Right lobe of liver (tissue), 6 donors: ENCODE measurements at regions not wholly inside any gene's neighbourhood (a gene's known extent, or its start where the extent isn't known, plus 50 kb on each side); places are given as distances from the start of the nearest gene placed in this dataset.

ENCODE experiments used
- ATAC-seq, 4 donors: fragments of 200-7000 bp; cut with Tn5 transposase; one replicate each; pipeline ENCODE4 v1.9.1; 2020; ENCODE audit warnings: mild to moderate bottlenecking in 4 of 4, moderate library complexity in 4 of 4
- DNase-seq, 3 donors: peaks; one replicate each; pipeline ENCODE4 v3.0.0-alpha.2; 2020
- H3K27ac ChIP-seq, 3 donors: fragments of 200-600 bp; one replicate each; pipeline ENCODE4 v1.8.0; 2022
- H3K27me3 ChIP-seq, 2 donors: fragments of 200-600 bp; one replicate each; pipeline ENCODE4 v1.8.0; 2022
- H3K36me3 ChIP-seq, 4 donors: fragments of 200-600 bp; sonication (generic) in 1 of 4; one replicate each; pipeline versions ENCODE4 v1.5.1 to v1.8.0; 2017 to 2022; ENCODE audit warnings: control low read depth in 1 of 4
- H3K4me1 ChIP-seq, 4 donors: fragments of 200-600 bp; sonication (generic) in 1 of 4; one replicate each; pipeline versions ENCODE4 v1.5.1 to v1.8.0; 2017 to 2022; ENCODE audit warnings: control low read depth in 1 of 4
- H3K4me3 ChIP-seq, 3 donors: fragments of 200-600 bp; one replicate each; pipeline ENCODE4 v1.8.0; 2022
- H3K9me3 ChIP-seq, 4 donors: fragments of 200-600 bp; sonication (generic) in 1 of 4; one replicate each; pipeline versions ENCODE4 v1.5.1 to v1.8.0; 2017 to 2022; ENCODE audit warnings: control low read depth in 1 of 4
- POLR2A ChIP-seq: fragments of 450-650 bp; IDR thresholded peaks from one replicate; pipeline ENCODE4 v1.6.1; 2017; ENCODE audit warnings: antibody characterized with exemption, mild to moderate bottlenecking
- WGBS: methylation state at CpG from one replicate; pipeline ENCODE4 v1.1.6; 2018; ENCODE audit warnings: low coverage, low lambda C conversion rate; ENCODE audit not compliant: insufficient coverage; ENCODE audit errors: missing lambda C conversion rate; 5-methylcytosine and 5-hydroxymethylcytosine counted together
- intact Hi-C, 2 donors: fragments of 100-400 bp; cut with DNase I; formaldehyde crosslinking; loops; one replicate each; pipeline versions ENCODE4 v1.11.2 to v1.14.1; 2022
- TF ChIP-seq, protein P1 (sequence below), 4 donors: fragments of 200-600 bp in 3 of 4; fragments of 450-650 bp in 1 of 4; IDR thresholded peaks; one replicate each; pipeline versions ENCODE4 v1.5.1 to v1.8.0; 2016 to 2022; ENCODE audit warnings: antibody characterized with exemption in 4 of 4, mild to moderate bottlenecking in 2 of 4
- donor health status: DM: no; HTN: yes; CAD: no.
- donor health status: DM: no; HTN: no; CAD: no.
- donor health status: DM: no; HTN: no; CAD: no.
- donor health status: DM: no; HTN: yes; CAD: no.
- donor health status: DM: no; HTN: yes; CAD: no.

DNA sequence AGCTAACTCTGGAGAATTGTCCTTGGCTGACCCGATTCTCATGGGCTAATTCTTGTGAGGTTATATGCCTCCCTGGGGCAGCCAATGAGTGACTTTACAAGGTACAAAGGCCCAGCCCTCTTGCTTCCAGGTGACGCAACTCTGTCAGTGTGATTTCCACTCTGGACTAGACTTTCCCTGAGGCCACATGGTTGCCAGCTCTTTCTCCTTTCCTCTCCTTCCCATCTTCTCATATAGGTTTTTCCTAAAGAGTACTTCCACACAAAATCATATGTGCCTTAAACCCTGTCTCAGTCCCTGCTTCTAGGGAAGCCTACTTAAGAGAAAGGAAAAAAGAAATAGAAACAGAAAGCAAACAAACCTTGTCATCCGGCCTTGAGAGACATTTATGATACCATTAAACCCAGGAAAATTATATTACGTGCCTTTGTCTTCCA lies 226.2 kb upstream of the ZSWIM2 start:
- Histone ChIP-seq H3K9me3 (no peaks in the 10 kb centered on the region), H3K4me1 (no peaks in the 10 kb centered on the region), H3K27ac (no peak overlapping the region), H3K27me3 (no peaks in the 10 kb centered on the region), H3K36me3 (no peaks in the 10 kb centered on the region), H3K4me3 (no peak overlapping the region)
- intact Hi-C loops, result no loop called here
- peak in 1 of 4 donors; percentile 22 for ATAC-seq
- TF ChIP-seq, protein P1, sequence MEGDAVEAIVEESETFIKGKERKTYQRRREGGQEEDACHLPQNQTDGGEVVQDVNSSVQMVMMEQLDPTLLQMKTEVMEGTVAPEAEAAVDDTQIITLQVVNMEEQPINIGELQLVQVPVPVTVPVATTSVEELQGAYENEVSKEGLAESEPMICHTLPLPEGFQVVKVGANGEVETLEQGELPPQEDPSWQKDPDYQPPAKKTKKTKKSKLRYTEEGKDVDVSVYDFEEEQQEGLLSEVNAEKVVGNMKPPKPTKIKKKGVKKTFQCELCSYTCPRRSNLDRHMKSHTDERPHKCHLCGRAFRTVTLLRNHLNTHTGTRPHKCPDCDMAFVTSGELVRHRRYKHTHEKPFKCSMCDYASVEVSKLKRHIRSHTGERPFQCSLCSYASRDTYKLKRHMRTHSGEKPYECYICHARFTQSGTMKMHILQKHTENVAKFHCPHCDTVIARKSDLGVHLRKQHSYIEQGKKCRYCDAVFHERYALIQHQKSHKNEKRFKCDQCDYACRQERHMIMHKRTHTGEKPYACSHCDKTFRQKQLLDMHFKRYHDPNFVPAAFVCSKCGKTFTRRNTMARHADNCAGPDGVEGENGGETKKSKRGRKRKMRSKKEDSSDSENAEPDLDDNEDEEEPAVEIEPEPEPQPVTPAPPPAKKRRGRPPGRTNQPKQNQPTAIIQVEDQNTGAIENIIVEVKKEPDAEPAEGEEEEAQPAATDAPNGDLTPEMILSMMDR (IDR thresholded peaks at IDR 0.05), result no peak
- no peak for TF ChIP-seq POLR2A
- no peak for DNase-seq
- 34% methylated on average over 4 of the region's 4 CpGs for WGBS

DNA sequence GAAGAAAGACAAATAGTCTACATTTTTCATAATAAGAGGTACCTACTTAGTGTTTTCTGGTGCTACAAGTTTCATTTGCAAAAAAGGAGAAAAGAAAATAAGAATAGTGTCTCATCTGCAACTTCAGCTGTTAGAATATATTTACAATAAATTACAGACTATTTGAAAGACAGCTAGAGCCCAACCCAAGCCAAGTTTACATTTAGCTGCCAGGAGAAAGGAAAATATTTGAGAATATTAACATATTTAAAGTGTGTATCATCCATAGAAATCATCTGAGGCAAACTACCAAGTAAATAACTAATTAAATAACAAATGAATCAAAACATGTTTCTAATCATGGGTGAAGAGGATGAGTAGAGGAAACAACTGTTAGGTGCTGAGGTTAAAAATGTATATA lies 209.2 kb upstream of the ZSWIM2 start:
- DNase-seq, result no peak
- Histone ChIP-seq H3K4me3 (no peak overlapping the region), H3K9me3 (no peaks in the 10 kb centered on the region), H3K36me3 (no peaks in the 10 kb centered on the region), H3K27me3 (no peaks in the 10 kb centered on the region), H3K27ac (no peak overlapping the region), H3K4me1 (peaks cover 0 to 12% (median 0%) of the 10 kb centered on the region in 4 donors)
- TF ChIP-seq, protein P1 (IDR thresholded peaks at IDR 0.05), result no peak
- no peak for TF ChIP-seq POLR2A
- intact Hi-C loops, result no loop called here
- no peak for ATAC-seq

DNA sequence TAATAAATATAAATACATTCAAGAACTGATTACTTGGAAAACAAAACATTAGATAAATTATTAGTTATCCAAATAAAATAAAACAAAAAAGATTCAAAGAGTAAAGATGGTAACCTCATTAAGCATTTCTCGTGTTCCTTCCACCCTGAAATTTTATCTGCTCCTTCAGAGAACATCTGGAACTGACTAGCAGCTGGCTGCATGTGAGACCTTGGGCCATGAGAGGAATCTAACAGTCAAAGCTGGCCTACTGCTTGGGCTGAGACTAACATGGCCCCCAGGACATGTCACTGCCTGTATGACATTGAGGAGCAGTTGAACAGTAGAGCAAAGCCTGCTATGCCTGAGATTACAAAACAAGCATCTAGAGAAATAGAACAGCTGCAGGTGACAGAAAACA lies 208.5 kb upstream of the ZSWIM2 start:
- no peak for TF ChIP-seq POLR2A
- TF ChIP-seq, protein P1 (IDR thresholded peaks at IDR 0.05), result no peak
- 77% methylated on average over 1 of the region's 1 CpG for WGBS
- intact Hi-C loops, result no loop called here
- H3K27ac ChIP-seq, result no peak overlapping the region
- H3K4me3 ChIP-seq, result no peak overlapping the region
- no peaks in the 10 kb centered on the region for H3K27me3 ChIP-seq
- no peaks in the 10 kb centered on the region for H3K36me3 ChIP-seq
- ATAC-seq, result no peak
- peaks cover 0 to 12% (median 0%) of the 10 kb centered on the region in 4 donors for H3K4me1 ChIP-seq
- H3K9me3 ChIP-seq, result no peaks in the 10 kb centered on the region
- DNase-seq, result no peak

DNA sequence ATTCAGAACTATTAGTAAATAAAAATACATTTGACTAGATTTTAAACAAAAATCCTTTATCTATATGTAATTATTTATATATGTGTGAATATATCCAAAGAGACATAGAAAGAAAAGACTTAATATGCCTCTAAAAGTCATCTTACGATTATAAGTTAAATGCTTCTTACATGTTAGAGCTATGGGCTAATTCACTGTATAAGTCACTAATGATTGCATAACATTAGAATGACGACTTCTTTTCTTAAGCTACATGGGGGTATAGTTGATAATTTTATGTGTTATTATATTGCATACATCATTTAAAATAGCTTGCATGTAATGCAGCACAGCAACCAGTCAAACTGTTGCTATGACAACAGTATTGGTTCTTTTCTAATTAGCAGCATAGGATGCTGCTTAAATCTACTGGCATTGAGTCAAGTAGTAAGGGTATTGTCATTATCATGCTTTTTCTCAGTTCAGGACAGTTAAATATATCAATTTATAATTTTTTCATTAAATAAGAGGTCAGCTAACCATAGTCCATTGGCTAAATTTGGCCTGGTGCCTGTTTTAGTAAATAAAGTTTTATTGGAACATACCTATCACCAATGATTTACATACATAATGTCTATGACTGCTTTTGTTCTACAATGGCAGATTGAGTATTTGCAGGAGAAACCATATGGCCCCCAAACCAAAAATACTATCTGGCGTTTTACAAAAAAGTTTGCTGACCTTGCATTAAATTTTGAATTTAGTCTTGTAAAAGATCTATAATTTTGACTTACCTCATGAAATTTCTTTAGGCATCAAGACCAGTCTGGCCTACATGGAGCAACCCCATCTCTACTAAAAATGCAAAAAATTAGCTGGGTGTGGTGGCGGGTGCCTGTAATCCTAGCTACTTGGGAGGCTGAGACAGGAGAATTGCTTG lies 207.7 kb upstream of the ZSWIM2 start:
- H3K27ac ChIP-seq, result no peak overlapping the region
- no peaks in the 10 kb centered on the region for H3K27me3 ChIP-seq
- no peaks in the 10 kb centered on the region for H3K9me3 ChIP-seq
- H3K36me3 ChIP-seq, result no peaks in the 10 kb centered on the region
- no peak overlapping the region for H3K4me3 ChIP-seq
- WGBS, result 81% methylated on average over 4 of the region's 4 CpGs
- DNase-seq (no peak), ATAC-seq (no peak)
- TF ChIP-seq, protein P1 (IDR thresholded peaks at IDR 0.05), result no peak
- TF ChIP-seq POLR2A, result no peak
- H3K4me1 ChIP-seq, result peaks cover 0 to 12% (median 0%) of the 10 kb centered on the region in 4 donors
- intact Hi-C loops, result no loop called here
